ENCODE measurements at regions not wholly inside any gene's neighbourhood (a gene's known extent, or its start where the extent isn't known, plus 50 kb on each side); places are given as distances from the start of the nearest gene placed in this dataset.
A peak's percentile ranks its signal among the peaks of the same experiment; 100 is the strongest.

DNA sequence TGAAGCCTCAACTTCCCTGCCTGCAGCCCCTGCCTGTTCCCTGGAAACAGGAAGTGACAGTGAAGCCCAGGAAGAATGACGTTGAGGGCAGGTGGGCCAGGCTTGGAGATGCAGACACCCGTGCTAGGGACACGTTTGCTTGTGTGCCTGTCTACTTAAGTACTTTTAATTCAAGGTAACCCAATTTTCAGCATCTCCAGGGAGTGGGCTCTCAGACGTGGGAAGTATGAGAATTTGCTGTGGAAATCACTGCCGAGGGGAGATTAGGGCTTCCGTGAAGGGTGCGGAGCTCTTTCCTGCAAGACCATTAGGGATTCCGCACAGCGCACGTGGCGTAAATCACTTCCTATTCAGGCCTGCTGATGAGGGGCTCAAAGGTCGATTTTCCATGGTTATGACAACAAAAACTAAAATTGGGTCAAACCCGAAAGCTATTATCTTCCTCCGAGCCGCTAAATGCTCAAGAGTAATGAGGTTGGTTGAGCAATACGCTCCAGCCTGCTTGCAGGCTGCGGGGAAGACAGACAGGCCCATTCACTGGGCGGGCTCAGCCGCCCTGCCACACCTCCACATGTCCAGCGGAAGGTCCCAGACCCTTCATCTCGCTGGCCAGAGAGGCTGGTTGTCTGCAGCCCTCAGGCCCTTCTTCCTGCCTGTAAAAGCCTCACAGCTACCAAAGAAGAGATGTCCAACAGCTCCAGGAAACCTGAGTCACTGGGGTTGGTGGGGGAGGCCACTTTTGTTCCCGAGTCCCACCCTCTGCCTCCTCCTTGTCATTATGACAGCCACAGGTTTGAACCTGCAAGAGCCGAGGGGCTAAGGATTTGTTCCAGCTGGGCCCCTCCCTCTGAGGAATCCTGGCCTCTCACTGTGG lies 109.9 kb downstream of the RBFOX3 start:
- DNase-seq = no peak

DNA sequence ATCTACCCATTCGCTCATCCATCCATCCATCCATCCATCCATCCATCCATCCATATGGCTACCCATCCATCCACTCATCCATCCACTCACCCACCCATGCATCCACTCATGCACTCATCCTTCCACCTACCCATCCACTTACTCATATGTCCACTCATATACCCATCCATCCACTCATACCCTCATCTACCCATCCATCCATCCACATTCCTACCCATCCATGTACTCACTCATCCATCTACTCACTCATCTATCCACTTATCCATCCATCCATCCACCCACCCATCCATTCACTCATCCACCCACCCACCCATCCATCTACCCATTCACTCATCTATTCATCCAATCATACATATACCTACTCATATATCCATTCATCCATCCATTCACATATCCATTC lies 112.0 kb downstream of the RBFOX3 start:
- no peak for DNase-seq

DNA sequence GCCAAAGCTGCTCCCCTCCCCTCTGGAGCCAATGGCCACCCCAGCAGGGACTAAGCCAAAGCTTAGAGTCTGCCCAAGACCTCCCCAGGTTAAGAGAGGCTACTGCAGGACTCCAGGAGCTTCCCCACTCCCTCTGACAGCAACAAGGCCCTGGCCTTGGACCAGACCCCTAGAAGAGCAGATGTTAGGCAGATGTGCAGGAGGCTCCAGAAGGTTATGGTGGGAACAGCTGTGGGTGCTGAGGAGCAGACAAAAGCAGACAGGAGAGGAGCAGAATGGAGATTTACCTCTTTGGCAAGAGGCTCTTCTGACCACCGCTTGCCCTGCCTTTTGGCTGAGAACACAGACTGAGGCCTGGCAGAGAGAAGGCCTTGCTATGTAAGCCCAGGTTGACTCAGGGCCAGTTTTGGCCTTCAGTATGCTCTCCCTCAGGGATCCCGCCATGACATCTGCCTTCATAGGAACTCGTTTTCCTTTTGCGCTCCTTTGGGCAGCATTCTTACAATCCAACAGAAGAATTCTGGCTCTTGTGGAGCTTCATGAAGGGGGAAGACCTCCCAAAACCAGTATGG lies 113.0 kb downstream of the RBFOX3 start:
- no peak for DNase-seq

DNA sequence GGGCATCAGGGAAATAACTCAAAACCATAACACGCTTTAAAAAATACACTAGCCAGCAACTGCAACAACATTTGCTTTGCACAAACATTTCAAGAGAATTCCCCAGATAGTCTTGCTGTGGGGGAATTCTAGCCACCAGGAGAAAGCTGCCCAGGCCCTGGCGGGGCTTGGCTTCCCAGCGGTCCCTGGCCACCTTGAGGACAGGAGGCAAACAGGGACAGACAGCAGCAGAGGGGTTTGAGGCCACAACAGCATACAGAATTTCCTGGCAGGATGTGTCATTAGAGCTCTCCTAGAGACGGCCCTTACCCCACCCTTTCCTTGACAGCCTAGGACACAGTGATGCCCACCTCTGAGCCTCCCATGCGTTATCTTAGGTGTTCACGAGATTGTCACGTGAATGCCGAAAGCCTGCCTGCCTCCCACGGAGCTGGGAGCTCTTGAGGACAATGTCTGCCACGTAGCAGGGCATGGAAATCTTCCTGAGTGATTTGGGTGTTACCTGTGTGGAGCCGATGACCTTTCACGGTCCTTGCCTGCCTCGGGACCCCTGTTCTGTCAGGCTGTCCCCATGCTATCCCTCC lies 114.3 kb downstream of the RBFOX3 start:
- DNase-seq = no peak

DNA sequence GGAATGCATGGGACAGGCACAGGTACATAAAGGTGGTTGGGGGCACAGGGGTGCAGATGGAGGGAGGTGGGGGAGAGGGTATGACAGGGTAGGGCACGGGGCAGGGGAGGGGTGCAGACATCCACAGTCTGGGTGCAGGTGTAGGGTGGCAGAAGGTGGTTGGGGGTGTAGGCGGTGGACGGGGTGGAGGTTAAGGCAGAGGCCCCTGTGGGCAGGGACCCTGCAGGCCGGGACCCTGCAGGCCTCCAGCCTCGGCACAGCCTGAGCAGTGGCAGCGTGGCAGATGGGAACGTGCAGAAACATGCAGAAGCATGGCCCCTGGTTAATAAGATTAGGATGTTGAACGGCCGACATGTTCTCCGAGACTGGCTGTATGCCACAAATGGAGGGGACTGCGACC lies 115.2 kb downstream of the RBFOX3 start:
- no peak for DNase-seq

DNA sequence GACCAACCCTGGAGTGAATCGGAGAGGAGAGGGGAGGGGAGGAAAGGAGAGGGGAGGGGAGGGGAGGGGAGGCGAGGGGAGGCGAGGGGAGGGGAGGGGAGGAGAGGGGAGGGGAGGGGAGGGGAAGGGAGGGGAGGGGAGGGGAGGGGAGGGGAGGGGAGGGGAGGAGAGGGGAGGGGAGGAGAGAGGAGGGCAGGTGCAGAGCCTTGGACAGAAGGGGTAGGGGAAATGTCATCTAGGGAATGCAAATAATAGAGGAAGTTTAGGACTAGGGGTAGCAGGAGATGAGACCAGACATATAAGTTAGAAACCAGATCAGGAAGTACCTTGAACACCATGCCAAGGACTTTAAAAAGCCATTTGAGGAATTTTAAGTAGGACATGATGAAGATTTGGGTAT lies 119.8 kb downstream of the RBFOX3 start:
- no peak for DNase-seq

DNA sequence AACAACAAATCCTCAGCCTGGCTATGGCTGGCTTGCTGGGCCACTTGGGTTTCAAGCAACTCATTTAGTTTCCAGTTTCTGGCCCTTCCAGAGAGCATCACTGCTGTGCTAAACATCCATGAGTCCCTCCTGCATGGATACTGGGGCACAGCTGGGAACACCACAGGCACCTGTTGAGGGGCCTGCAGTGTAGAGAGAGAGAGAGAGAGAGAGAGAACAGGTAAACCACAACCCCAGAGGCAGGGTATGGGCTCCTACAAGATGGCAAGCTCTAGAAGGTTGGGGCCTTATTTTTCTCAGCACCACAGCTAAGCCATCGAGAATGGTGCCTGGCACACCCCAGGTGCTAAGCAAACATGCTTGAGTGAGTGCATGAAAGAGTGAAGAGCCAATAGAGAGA lies 120.3 kb downstream of the RBFOX3 start:
- DNase-seq = no peak

DNA sequence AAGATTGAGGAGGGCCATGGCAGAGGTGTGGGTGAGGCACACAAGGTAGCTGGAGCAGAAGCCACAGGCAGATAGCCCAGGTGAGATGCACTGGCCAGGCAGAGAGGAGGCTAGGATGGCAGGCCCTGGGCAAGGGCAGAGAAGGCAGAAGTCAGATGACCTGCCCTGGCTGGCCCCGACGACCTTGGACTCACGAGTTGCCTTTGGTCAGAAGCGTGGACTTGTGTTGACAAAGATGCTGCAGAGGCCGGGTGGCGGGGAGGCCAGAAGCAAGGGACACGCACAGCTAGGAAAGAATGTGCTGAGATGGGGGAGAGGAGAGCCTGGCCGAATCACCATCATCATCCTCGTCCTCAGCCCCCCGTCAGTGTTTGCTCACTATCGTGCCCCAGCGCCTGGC lies 123.7 kb downstream of the RBFOX3 start:
- no peak for DNase-seq

DNA sequence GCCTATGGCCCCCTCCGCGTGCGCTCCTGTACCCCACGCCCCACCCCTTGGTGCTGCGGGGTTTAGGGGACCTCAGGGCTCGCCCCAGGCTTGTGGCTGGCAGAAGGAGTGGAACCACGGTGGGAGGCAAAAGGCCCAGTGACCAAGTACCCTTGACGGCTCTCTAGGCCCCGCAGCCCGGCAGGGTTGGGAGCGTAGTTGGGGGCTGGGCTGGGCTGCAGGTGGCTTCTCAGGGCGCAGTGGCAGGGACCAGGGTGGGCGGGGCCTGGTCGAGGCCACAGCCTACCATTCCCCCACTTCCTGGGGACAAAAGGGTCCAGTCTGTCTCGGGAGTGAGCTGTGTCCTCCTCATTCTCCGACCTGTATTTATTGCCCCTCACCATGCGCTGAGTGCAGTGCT lies 124.9 kb downstream of the RBFOX3 start:
- DNase-seq = no peak

DNA sequence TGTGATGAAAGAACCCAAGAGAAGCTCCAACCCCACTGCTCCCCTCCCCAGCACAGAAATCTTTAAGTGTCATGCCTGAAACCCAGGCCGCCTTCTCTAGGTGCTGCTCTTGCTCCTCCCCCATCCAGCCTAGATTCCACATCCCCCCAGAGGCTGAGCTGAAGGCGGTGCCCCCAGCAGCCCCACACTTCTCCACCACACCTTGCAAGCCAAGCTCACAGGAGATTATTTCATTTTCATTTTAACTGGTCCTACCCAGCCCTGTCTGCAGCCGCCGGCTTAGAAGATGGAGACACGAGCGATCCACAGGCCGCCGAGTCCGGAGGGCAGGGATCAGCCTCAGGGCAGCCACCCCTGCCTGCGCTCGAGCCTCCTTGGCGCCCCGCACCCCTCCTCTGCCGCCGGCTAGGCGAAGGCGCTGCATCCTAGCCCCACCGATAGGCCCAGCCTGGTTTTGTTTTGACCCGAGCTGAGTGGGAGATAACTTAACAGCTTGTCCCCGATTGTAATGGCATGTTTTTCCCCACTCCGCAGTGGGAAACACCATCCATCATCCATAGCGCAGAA lies 125.3 kb downstream of the RBFOX3 start:
- DNase-seq = no peak

DNA sequence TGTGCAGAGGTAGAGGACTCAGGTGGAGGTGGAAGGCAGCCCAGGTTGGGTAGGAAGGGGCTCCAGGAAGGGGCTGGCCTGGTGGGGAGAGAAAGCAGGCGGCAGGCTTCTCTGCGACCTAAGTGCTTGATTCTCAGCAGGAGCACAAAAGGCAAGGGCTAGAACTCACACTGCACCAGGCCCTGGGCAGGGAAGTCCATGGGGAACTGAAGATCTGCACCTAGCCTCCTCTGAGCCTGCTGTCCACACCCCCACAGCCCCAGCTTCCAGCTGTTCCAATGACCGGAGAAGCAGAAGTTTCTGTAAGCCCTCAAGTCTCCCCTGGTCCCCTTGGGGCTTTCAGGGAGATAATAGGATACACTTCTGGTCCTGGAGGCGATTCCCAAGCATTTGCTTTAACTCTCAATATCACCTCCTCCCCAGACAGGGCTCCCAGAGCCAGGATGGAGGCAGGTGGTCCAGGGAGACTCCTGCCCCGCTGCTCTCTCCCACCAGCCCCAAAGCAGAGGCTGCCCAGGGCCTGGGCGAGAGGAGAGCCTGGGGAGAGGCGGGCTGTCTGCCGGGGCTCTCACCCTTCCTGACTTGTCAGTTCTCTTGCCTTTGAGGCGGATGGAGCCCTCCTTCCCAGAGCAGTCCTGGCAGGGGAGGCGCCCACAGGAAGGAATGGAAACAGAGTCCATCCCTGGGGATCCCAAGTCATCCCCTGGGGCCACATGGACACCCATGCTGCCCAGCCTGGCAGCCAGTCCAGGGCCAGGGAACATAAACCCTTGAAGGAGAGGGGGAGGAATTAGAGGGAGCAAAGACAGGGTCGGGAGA lies 126.0 kb downstream of the RBFOX3 start:
- DNase-seq = no peak

DNA sequence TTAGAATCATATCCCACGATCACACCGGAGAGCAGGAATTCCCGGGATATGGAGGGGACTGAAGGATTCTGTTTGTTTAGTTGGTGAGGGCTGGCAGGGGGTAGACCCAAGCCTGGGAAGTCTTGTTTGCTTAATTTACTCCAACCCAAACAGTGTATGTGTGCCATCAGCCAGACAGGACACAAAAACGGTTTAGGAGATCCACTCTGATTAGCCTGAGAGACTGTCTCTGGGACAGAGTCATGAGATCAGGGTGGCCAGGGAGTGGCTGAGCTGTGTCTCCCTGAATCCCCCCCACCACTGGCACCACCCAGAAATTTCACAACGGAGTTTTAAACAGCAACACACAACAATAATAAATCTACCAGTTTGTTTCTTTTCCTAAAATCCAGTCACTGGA lies 127.0 kb downstream of the RBFOX3 start:
- DNase-seq = no peak

DNA sequence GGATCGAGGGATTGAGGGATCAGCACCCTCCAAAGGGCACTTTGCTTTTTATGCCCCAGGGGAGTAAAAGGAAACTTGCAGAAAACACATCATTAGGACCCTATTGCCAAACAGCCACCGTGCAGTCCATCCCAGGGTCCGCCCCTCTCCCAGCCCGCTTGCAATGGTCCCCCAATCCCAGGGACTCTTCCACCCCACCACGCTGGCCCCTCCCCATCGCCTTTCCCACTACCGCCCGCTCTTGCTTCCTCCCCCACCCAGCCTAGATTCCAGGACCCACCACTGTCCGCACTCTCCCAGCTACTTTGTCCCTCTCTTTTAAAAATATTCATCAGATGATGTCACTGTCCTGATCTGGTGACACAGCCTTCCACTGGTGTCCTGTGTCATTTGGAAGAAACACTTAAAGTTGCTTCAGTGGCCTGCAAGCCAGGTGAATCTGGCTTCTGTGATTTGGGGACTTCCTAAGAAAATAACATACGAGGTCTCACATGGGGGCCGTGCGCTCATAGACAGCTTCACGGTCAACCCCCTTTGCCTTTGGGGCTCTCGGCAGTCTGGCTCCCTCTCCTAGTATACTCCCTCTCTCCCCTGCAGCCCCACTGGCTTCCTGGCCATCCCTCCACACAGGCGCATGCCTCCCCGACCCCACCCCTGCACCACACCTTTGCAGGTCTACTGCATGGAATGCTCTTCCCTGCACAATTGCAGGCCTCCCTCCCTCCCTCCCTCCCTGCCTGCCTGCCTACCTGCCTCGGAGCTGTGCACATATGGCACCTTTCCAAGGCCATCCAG lies 127.9 kb downstream of the RBFOX3 start:
- no peak for DNase-seq

DNA sequence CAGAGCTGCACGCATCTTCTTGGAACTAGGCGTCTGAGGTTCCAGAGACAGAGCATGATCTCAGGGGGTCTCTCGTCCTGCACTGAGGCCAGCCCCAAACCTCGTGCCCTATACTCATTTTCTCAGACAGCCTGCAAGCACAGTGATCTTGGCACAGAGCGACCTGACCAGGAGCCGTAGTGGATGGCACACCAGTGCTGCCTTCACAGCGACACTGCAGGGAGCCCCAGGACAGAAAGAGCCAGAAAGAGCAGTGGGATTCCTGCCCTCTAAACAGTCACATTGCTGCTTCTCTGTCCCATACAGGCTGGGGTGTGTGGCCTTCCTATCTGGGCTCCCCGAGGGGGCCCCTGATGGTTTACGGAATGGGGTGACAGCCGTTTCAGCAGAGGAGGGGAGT lies 131.0 kb downstream of the RBFOX3 start:
- no peak for DNase-seq

DNA sequence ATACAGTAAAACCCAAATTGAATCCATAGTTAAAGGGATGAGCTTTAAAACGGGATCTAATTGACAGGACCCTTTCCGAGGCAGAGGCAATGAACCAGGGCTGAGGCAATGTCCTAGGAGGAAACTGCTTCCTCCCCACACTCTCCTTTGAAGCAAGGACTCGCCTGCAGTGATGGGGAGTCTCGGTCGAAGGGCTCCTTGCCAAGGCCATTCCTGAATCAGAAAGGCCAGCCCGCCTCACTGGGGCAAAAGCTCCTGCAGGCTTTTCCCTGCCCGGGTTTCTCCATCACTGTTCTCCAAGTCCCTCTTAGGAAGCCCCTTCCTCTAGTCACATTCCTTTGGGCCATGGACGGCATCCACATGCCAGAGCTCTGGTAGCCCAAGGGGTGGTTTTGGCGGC lies 132.0 kb downstream of the RBFOX3 start:
- DNase-seq = no peak

DNA sequence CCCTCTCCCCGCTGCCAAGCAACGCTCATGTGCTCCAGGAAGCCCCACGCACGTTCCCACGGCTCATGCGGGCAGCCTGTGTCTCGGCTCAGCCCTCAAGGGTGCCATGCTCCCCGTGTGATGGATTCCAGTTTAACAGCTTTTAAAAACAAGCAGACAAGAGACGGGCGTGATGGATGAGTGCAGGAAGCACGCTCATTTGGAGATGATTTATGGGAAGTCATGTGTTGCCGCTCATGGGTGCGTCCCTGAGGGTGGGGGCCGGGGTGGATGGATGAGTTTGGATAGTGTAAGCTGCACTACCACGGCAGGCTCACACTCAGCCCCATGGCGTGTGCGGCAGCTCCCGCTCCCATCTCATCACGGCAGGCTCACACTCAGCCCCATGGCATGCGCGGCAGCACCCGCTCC lies 132.8 kb downstream of the RBFOX3 start:
- peak; percentile 21 for DNase-seq

DNA sequence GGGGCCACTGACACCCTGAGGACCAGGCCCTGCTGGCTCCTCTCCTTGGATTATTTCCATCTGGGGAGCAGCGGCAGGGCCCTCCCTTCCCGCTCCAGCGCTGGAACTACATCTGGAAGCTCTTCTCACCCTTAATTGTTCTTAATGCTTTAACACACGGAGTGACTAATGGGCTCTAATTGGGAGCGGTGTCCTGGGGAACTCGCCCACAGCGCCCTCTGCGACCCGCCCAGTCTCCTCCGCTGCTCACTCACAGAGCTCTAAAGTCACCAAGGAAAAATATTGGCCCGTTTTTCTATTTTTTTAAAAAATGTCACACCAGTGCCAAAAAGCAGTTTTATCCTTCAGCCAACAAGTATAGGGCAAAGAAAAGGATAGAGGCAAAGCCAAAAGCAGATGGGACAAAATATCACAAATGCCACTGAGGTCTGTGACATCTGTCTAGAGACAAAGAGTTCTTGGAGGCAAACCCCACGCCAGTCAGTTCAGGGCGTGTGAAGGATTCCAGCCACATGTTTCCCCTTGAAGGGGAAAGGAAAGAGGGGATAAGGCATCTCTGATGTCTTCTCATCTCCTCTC lies 134.7 kb downstream of the RBFOX3 start:
- DNase-seq = no peak

DNA sequence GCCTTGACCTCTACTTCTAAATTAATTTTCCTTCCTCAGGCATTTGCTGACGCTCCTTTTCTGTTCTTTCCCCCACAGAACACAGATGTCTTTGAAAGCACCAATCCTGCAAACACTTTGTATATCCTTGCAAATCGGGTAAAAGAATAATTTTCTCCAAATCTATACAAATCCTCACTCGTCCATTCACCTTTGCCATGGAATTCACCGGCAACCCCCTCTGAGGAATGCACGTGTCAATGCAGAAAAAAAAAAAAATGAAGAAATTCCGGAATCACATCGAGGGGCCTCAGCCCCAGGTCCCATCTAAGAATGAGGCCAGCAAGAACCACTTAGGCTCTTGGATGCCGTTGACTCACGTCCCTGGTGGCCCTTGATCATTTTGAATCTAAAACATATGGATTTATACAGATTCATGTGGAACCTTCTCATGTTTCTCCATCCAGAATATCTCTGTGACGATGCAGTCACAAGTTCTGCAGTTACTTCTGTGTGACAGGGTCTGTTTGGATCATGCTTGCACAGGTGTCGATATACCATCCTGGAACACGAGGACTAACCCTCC lies 136.9 kb downstream of the RBFOX3 start:
- no peak for DNase-seq

DNA sequence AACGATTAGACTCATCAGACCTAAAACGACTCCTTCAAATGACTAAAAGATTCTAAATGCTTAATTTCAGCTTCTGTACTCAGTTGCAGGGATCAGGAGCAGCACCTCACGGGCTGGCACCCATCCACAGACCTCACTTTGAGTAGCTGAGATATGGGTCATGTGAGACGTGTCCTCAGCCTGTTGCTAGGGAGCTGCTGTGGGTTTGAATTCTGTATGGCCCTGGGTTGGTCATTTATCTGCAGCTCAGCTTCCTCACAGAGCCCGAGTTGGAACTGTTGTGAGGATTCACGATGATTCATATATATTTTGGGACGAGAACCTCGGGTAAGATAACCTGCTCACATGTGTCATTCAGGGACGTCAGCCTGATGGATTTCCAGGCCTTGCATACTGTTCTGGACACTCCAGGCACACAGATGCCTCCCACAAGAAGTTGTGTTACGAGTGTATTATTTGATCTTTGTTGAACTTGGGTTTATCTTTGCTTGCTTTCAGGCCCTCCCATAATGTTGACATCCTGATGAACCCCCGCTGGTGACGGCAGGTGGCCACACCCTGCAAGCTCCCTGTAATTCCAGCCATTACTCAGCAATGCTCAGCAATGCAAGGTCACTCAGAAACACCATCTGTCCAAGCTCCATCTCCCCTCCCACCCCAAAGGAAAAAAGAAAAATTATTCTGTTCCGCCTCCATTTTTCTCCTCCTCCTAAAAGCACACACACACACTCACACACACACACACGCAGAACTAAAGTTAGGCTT lies 137.6 kb downstream of the RBFOX3 start:
- no peak for DNase-seq

DNA sequence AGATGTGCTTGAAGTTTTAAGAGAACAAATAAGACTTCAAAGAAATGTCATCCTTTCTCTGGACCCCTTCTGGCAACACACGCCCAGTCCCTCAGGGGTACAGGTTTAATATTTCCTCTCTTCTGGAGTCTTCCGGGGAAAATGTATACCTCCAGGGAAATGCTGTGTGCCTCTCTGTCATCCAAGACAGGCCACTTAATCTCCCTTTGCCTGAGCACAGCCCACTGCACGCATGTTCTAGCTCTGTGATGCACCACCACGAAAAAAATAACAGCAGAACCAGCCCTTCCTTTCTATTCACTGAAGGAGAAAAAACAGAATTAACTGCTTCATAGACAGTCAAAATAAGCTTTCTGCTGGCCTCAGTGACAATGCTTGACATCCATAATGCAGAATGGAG lies 140.1 kb downstream of the RBFOX3 start:
- DNase-seq = no peak

DNA sequence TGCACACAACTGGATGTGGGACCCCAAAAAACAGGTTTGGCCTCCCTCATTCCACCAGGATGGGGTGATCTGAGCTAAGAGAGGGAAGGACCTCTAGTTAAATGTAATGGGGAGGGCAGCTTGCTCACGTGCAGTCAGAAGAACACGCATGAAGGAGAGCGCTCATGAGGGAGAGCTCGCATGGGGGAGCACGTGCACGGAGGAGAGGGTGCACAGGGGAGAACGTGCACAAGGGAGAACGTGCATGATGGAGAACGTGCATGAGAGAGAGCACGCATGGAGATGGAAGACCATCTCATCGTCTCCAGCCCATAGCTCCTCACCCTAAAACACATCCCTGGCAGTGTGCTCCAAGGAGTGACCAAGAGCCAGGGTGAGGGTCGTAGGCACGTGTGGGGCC lies 141.2 kb downstream of the RBFOX3 start:
- DNase-seq = no peak
